Spleen (tissue), 11 donors: ENCODE measurements at regions not wholly inside any gene's neighbourhood (a gene's known extent, or its start where the extent isn't known, plus 50 kb on each side); places are given as distances from the start of the nearest gene placed in this dataset.

Source experiments
- DNase-seq: peaks from one replicate; pipeline ENCODE4 v3.0.0-alpha.2; 2020
- H3K27ac ChIP-seq, 8 donors: fragments of 200-600 bp; sonication (generic) in 7 of 8; 1 replicate in 4 of 8; 2 replicates in 4 of 8; pipeline versions ENCODE4 v1.5.0 to v1.8.0; 2016 to 2021; ENCODE audit warnings: inconsistent platforms in 4 of 8, mild to moderate bottlenecking in 4 of 8, moderate library complexity in 1 of 8
- H3K27me3 ChIP-seq, 7 donors: fragments of 200-600 bp; sonication (generic) in 6 of 7; replicated peaks in 1 of 7; 1 replicate in 4 of 7; 2 replicates in 3 of 7; pipeline versions ENCODE4 v1.5.0 to v1.8.0; 2016 to 2021; ENCODE audit warnings: inconsistent platforms in 3 of 7, mild to moderate bottlenecking in 1 of 7
- H3K36me3 ChIP-seq, 6 donors: fragments of 200-600 bp; sonication (generic) in 5 of 6; 1 replicate in 4 of 6; 2 replicates in 2 of 6; pipeline versions ENCODE4 v1.5.0 to v1.8.0; 2016 to 2021; ENCODE audit warnings: inconsistent platforms in 2 of 6
- H3K4me1 ChIP-seq, 6 donors: fragments of 200-600 bp; sonication (generic) in 5 of 6; 1 replicate in 3 of 6; 2 replicates in 3 of 6; pipeline versions ENCODE4 v1.5.0 to v1.8.0; 2016 to 2021; ENCODE audit warnings: inconsistent platforms in 3 of 6
- H3K4me3 ChIP-seq, 8 donors: fragments of 200-600 bp; sonication (generic) in 7 of 8; 1 replicate in 4 of 8; 2 replicates in 4 of 8; pipeline versions ENCODE4 v1.5.0 to v1.8.0; 2016 to 2021; ENCODE audit warnings: inconsistent platforms in 4 of 8, mild to moderate bottlenecking in 4 of 8, moderate library complexity in 2 of 8
- H3K9me3 ChIP-seq, 8 donors: fragments of 200-600 bp; sonication (generic) in 7 of 8; 1 replicate in 4 of 8; 2 replicates in 4 of 8; pipeline versions ENCODE4 v1.5.0 to v1.8.0; 2016 to 2021; ENCODE audit warnings: inconsistent platforms in 4 of 8
- CTCF ChIP-seq, 11 experiments: fragments of 200-600 bp in 7 of 11; fragments of 450-650 bp in 4 of 11; sonication (generic) in 4 of 11; IDR thresholded peaks in 8 of 11; conservative IDR thresholded peaks in 3 of 11; 1 replicate in 7 of 11; 2 replicates in 4 of 11; pipeline versions ENCODE4 v1.4.0 to v1.8.0; 2016 to 2021; ENCODE audit warnings: antibody characterized with exemption in 11 of 11, inconsistent platforms in 4 of 11, mild to moderate bottlenecking in 1 of 11
- POLR2A ChIP-seq, 3 donors: fragments of 450-650 bp; IDR thresholded peaks; one replicate each; pipeline ENCODE4 v1.5.1; 2017; ENCODE audit warnings: antibody characterized with exemption in 3 of 3, mild to moderate bottlenecking in 1 of 3
- POLR2AphosphoS5 ChIP-seq, 3 donors: sonication (generic); formaldehyde crosslinking; IDR thresholded peaks; one replicate each; pipeline ENCODE4 v1.5.1; 2017; ENCODE audit warnings: antibody characterized with exemption in 3 of 3
- WGBS, 5 donors: extraction: QIAGEN DNeasy Blood & Tissue Kit in 3 of 5; methylation state at CpG; one replicate each; pipeline versions ENCODE4 v1.1.5 to v1.1.7; 2013 to 2018; 5-methylcytosine and 5-hydroxymethylcytosine counted together
- intact Hi-C: fragments of 100-400 bp; cut with DNase I; formaldehyde crosslinking; loops from one replicate; pipeline ENCODE4 v1.15.0; 2023; ENCODE audit warnings: low total_unique reads
- donor health status: healthy with polysubstance abuse.
- donor health status: DM: no; HTN: no; CAD: no; lungs with moderate emphysema.
- donor health status: DM: no; HTN: no; CAD: no.
- donor health status: Bipolar disorder and iron deficiency.
- donor health status: healthy.
- donor health status: DM: no; HTN: no; CAD: no.
- donor health status: DM: yes; HTN: yes; CAD: no.

GRCh38 chr2:146465460-146465859 is 1379.4 kb upstream of the ACVR2A start:
- intact Hi-C loops, result no loop called here
- H3K27me3 ChIP-seq, result no peaks in the 10 kb centered on the region
- no peak overlapping the region for H3K27ac ChIP-seq
- TF ChIP-seq CTCF (IDR thresholded peaks at IDR 0.05 in 8 of 11, conservative IDR thresholded peaks at IDR 0.05 in 3 of 11), result no peak
- H3K4me1 ChIP-seq, result no peaks in the 10 kb centered on the region
- no peak overlapping the region for H3K4me3 ChIP-seq
- H3K9me3 ChIP-seq, result peaks cover 0 to 16% (median 6%) of the 10 kb centered on the region in 8 donors
- 88 to 95% (median 91%) methylated on average over 5 to 7 of the region's 7 CpGs for WGBS, 5 donors
- no peaks in the 10 kb centered on the region for H3K36me3 ChIP-seq
- no peak for DNase-seq

GRCh38 chr2:146461068-146461467 is 1383.8 kb upstream of the ACVR2A start:
- Histone ChIP-seq H3K4me1 (no peaks in the 10 kb centered on the region), H3K27ac (no peak overlapping the region), H3K9me3 (peaks cover 0 to 46% (median 35%) of the 10 kb centered on the region in 8 donors), H3K4me3 (no peak overlapping the region), H3K36me3 (no peaks in the 10 kb centered on the region), H3K27me3 (no peaks in the 10 kb centered on the region)
- no peak for TF ChIP-seq POLR2A (IDR thresholded peaks at IDR 0.05)
- no peak for TF ChIP-seq POLR2AphosphoS5 (IDR thresholded peaks at IDR 0.05)
- TF ChIP-seq CTCF (IDR thresholded peaks at IDR 0.05 in 8 of 11, conservative IDR thresholded peaks at IDR 0.05 in 3 of 11), result no peak
- no peak for DNase-seq
- intact Hi-C loops, result no loop called here

- Histone ChIP-seq H3K27ac (no peak overlapping the region), H3K9me3 (peaks cover 0 to 43% (median 33%) of the 10 kb centered on the region in 8 donors), H3K36me3 (no peaks in the 10 kb centered on the region), H3K27me3 (no peaks in the 10 kb centered on the region), H3K4me1 (no peaks in the 10 kb centered on the region), H3K4me3 (no peak overlapping the region)
- intact Hi-C loops, result no loop called here
- TF ChIP-seq POLR2A (IDR thresholded peaks at IDR 0.05), result no peak
- TF ChIP-seq POLR2AphosphoS5 (IDR thresholded peaks at IDR 0.05), result no peak
- no peak for TF ChIP-seq CTCF (IDR thresholded peaks at IDR 0.05 in 8 of 11, conservative IDR thresholded peaks at IDR 0.05 in 3 of 11)
- DNase-seq, result no peak
Measured at GRCh38 chr2:146458585-146458984, 1386.2 kb upstream of the ACVR2A start.

- TF ChIP-seq CTCF (IDR thresholded peaks at IDR 0.05 in 8 of 11, conservative IDR thresholded peaks at IDR 0.05 in 3 of 11), result no peak
- TF ChIP-seq POLR2AphosphoS5 (IDR thresholded peaks at IDR 0.05), result no peak
- TF ChIP-seq POLR2A (IDR thresholded peaks at IDR 0.05), result no peak
- H3K4me3 ChIP-seq, result no peak overlapping the region
- no peaks in the 10 kb centered on the region for H3K4me1 ChIP-seq
- H3K36me3 ChIP-seq, result no peaks in the 10 kb centered on the region
- DNase-seq, result no peak
- WGBS, 5 donors, result 86 to 93% (median 90%) methylated on average over 4 of the region's 4 CpGs
- no peak overlapping the region for H3K27ac ChIP-seq
- intact Hi-C loops, result no loop called here
- H3K9me3 ChIP-seq, result peaks cover 0 to 38% (median 31%) of the 10 kb centered on the region in 8 donors
- H3K27me3 ChIP-seq, result no peaks in the 10 kb centered on the region
Measured at GRCh38 chr2:146457221-146457620, 1387.6 kb upstream of the ACVR2A start.
